GM21360 (cell line): ENCODE measurements at regions not wholly inside any gene's neighbourhood (a gene's known extent, or its start where the extent isn't known, plus 50 kb on each side); places are given as distances from the start of the nearest gene placed in this dataset.

Experiments
- ATAC-seq: cut with Tn5 transposase; IDR thresholded peaks from one replicate; pipeline ENCODE4 v1.9.1; 2021; ENCODE audit warnings: mild to moderate bottlenecking, moderate library complexity; ENCODE audit not compliant: unreplicated experiment

DNA sequence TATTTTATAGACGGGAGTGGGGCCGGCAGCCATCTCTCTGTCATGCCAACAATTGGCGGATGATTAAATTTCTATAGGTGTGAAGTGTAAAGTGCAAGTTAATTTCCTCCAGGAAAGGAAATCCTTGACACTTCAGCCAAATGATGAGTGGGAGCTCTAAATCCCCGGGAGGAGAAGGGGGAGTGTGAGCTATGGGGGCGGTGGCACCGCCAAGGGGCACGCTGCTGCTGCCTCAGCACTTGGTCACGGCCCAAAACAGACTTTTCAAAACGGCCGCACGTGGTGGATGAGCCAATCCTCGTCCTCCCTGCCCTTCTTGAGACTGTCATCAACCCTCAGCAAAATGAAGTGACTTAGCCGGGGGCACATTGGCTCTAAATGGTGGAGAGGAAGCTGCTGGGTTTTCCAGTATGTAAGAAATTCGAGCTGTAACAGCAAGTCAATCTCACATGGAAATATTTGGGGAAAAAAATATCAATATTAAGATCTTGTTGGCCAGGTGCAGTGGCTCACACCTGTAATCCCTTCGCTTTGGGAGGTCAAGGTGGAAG is 200.8 kb downstream of the TFCP2L1 start:
- ATAC-seq, result no peak

DNA sequence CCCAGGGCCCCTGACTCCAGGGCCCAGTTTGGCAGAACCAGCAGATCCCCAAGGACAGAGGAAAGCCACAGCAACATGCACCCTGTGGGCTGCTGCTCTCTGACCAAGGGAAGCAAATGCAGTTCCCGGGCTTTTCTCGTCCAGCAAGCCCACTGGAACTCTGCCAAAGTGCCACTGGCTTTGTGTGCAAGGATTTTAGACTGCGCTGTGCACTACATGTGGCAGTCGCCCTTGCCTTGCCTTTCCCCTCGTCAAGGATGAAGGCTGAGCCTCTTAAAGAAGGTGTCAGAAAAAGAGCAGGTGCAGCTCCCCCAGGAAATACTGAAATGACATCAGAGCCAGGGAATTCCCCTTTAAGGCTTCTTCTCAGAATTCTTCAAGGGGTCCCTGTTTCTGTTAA is 199.2 kb downstream of the TFCP2L1 start:
- ATAC-seq, result no peak

DNA sequence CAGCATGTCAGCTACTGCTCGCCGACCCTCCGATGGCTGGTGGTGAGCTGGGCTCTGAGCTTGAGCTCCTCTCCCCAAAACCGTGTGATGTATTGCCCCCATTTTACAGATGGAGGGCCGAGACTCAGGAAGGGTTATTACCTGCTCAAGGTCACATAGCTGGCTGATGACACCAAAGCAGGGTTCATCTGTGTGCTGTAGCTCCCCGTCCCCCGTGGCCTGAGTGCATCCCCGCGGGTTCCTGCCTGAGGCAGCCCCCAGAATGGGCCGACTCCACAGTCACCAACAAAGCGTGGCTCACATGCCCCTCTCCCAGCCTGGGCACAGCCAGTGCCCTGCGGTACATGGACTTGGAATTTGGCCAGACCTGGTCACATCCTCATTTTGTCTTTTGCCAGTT is 198.6 kb downstream of the TFCP2L1 start:
- ATAC-seq, result no peak

DNA sequence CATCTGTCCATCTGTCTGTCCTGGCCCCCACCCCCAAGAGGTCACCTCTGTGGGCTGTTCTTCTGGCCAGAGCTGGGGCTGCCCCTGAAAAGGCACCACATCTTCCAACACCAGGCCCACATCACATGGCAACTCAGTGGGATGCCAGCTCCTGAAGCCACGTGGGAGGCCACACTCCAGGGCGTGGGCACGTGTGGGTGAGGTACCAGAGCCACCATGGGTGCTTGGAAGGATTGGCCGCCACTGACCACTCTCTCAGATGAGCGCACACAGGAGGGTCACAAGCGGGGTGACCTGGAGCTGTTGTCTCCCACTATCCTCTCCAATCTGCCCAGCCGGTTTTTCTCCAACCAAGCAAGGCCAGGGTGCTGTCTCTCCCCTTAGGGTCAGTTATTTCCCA is 197.9 kb downstream of the TFCP2L1 start:
- ATAC-seq, result no peak

DNA sequence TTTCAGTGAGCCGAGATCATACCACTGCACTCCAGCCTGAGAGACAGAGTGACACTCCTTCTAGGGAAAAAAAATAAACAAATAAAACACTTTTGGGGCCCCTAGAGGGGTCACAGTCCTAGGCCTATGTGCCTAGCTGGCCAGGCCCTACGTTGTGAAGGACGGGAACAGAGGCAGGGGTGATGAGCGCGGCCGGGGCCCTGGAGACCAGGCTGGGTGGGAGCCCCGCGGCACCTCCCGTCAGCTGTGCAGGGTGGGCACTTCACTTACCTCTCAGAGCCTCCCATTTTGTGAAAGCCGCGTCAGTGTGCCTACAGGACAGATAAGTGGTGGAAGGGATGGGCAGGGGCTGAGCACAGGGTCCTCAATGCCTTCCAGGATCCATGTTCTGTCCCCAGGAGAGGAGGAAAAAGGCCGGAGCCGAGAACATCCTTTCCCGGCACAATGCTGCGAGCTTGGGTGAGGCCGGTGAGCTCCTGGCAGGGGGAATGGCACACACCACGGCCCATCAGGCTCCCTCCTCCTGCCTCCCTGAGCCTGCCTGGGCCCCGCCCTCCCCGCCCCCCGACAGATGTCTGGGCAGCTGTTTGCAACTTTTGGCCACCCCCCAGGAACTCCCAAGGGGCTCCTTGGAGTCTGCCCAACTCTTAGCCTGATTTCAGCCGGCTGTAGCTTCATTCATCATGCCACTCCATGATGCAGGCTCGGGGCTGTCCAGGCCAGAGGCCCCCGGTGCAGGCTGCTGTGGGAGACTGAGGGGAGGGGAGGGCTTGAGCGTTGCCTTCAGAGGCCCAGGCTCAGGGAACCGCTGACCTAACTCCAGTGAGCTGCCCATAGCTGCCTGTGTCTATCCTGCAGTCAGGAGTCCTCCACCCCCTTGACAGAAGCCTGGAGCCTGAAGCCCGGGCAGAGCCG is 196.5 kb downstream of the TFCP2L1 start:
- ATAC-seq, result no peak

DNA sequence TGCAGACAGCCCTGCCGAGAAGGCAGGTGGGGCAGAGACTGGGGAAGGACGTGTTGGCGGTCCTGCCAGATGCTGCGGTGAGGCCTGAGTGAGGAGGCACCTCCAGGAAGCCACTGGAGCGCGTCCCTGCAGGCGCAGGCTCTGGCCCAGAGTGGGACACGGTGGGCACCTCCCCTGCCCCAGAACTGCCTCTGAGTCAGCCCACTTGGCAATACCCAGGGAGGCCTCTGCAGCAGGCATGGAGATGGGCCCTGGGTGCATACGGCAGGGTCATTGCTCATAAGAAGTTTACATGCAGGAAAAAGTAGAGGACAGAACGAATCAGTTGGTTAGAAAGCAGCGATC is 195.9 kb downstream of the TFCP2L1 start:
- no peak for ATAC-seq

DNA sequence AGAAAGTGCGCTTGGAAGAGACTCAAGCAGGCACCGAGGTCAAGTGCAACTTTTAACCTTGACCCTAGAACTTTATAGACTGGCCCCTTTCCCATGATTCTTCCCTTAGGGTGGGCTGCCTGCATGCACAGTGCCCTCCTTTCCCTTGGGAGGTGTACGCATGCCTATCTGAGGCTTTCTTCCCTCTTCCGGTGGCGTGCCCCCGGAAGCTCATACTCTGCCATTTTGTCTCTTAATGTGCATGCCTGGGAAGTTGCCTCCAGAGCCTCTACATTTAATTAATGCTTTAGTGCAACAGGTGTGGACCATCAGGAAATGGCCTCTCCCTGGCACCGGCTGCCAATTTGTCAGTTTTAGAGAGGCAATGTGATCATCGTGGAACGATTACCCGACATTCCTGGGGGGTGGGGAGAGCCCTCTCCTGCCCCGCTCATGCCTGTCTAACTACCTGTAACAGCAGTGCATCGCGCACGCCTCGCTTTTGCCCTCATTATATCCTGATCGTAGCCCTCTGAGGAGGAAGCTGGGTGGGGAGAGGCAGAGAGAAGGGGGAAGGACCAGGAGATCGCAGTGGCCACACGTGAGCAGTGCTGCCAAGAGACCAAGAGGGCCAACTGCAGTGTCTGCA is 194.8 kb downstream of the TFCP2L1 start:
- ATAC-seq, result no peak

DNA sequence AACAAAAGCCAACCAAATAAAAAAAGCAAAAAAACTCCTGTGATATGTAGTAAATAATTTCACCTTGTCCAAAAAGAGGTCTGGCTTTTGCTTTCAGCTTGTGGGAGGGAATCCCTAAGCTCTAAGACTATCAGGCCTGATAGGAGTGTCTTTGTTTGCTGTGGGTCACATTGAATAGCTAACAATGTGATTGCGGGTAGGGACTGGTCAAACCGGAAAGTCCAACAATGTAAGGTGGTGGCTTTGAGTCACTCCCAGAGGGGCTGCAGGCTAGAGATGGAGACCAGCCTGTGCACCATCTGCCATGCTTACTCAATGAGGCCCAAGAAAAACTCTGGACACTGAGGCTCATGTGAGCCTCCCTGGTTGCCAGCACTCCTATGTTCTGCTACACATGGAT is 192.9 kb downstream of the TFCP2L1 start:
- no peak for ATAC-seq

DNA sequence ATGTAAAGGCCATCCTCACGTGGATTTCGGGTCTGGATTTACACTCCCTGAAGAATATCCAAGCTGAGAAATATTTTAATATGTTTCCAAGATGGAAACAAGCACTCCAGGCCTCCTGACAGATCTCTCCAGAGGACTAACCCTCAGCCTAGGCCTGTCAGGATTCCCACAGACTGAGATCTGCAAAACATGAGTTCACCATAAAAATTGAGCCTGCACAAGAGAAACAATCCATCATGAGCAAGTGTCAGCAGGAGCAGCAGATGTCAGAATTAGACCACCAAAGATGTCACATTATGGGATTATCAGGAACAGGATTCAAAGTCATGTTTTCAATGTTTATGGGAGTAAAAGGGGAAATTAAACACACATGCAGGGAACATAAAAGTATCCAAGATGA is 191.3 kb downstream of the TFCP2L1 start:
- no peak for ATAC-seq

DNA sequence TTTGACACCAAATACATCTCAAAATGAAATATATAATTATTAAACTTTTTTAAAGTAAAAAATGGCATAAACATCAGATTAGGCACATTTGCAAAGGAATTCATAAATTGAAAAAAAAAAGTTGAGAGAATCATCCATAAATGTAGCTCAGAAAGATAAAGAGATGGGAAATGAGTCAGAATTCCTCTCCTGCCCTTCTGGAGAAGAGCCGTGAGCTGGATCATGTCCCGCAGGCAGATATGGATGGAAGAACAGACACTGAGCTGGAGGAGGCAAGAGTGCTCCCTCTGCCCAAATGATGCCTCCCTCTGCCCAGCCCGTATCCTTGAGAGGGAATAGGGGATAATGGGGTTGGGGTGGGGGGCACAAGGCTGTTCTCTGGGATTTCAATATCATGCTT is 190.9 kb downstream of the TFCP2L1 start:
- no peak for ATAC-seq

DNA sequence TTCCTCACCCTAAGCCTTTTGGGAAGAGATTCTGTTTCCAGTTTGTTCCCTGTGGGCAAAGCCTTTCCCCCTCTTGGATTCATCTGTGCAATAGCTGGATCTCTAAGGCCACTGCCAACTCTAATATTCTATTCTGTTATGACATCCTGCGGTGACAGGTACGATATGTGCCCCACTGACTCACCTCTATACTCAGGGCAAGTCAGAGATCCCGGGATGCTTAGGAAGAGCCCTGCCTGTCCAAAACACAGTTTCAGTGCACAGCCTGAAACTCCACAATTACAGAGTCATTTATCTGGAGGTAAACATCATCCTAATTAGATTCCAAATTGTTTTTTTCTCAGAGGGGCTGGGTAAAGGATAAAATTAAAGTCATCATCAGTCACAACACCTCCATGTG is 190.2 kb downstream of the TFCP2L1 start:
- no peak for ATAC-seq

DNA sequence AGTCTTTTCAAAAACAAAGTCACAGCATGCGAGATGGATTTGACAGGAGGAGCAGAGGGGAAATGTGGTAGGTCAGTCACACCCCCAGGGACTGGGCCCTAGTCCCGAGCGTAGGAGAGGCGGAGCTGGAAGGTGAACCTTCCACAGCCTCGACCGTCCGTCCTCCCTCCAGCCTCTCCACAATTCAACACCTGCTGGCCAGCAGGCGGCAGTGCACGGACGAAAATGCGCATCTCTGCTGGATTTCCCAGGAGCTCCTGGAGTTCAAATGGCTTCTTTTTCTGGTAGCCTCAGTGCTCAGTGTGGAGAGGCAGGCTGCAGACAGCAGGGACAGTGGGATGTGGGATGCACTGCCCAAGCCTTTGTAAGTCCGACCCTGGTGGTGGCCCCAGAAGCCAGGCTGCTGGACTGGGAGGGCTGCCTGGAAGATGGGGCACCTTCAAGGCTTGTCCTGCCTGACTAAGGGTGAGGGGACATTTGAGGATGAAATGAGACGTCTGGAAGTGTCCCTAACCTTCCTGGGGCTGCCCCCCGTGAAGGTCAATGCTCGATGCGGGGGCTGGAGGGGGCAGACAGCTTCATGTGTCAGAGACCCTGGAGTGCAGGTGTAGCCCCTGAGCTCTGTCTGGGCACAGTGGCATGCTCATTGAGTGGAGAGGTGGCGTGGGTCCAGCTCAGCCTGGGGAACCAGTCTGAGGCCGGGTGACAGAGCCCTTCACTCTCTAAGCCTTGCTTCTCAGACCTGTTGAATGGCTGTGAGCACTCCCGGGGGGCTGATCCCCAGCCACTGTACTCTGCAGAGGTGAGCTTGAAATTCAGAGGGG is 189.5 kb downstream of the TFCP2L1 start:
- ATAC-seq, result peak; percentile 63

DNA sequence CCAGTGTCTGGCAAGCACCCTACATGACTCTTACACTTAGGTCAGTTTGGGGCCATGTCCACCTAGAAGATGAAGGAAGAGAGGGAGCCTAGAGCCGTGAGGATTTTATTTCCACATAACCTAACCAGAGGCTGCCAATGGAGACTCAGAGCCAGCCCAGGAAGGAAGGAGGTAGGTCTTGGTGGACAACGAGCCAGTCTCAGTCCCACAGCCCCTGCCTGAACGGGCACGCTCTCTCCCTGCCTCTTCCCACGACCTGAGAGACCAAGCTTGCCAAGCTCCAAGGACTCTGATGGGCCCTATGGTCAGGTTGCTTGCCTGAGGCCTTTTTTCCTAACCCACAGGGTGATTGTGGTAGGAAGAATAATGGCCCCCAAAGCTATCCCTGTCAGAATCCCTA is 188.4 kb downstream of the TFCP2L1 start:
- ATAC-seq, result no peak

DNA sequence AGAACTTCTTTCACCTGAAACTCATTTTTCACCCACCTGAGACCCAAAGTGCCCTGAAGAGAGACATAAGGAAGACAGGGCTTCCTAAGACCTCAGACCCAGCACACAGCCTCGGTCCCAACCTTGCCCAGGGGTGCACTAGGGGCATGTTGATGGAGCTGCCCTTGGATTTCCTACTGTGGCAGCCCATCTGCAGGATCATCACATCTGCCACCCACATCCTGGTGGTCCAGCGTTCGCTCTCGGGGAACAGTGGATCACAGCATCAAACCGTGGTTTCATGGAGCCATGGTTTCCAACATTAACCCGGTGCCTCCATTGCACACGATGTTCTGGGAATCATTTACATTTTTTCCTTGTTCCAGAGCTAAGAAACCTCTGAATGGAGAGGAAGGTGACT is 186.4 kb downstream of the TFCP2L1 start:
- ATAC-seq, result no peak

DNA sequence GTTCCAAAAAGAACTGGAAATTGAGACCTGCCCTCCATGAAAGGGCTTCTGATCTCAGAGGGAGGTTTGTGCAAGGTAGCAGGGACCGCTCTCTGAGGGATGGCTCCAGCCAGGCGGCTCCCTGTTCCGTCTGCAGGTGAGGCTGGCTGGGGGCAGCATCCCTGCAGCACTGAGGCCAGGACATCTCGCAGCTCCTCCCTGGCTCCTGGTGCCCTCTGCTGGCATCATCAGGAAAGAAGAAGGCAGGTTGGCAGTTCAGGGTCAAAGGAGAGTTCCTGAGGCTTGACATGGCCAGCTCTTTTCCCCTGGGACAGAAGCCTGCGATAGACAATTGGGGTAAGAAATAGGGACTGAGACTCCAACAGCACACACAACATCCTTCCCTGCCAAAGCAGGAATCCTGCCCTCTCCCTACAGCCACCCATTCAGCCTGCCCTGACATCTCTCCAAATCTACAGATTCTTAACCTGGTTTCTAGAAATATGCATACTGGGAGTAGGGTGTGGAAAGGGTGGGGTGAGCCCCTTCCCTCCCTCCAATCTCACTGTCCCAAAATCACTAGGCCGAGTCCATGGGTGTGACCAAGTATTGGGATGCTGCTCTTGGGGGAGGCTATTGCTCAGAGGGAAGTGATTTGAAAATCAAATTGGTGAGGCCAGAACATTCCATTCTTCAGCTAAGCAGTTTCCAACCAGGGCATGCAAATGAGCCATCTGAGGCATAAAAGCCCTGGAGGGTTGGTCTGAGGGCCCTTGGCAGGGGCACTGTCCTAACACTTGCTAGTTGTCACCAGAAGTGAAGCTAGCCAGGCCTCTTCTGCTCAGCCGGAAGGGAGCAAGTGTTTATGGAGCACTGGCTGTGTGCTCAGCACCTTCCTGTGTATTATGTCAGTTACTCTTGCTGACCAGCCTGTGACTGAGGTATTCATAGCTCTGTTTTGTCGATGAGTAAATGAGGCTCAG is 185.4 kb downstream of the TFCP2L1 start:
- ATAC-seq, result no peak

DNA sequence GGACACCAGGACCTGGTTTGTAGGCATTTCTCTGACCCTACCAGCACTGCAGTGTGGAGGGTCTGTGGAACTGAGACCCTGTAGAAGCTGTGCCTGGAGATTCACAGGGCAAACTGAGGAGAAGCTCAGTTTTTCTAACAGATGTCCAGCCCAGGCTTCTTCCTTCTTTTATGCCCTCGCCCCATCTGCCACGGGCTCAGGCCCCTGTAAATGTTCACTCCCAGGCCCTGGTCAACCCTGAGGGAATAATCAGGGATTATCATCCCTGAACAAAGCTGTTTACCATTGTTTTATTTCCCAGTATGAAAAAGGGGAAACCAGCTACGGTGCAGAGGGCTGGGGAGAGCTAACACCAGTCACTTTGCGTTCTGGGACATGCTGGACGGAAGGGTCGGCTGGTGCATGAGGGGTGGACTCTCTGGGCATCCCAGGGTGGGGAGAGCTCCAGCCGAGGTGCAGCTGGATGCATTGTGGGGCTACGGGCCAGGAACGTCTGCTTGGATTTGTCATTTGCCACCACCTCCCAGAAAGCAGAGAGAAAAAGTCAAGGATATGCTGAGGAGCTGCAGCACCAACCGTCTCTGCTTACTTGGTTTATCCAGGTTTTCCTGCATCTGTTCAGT is 183.8 kb downstream of the TFCP2L1 start:
- ATAC-seq, result no peak

DNA sequence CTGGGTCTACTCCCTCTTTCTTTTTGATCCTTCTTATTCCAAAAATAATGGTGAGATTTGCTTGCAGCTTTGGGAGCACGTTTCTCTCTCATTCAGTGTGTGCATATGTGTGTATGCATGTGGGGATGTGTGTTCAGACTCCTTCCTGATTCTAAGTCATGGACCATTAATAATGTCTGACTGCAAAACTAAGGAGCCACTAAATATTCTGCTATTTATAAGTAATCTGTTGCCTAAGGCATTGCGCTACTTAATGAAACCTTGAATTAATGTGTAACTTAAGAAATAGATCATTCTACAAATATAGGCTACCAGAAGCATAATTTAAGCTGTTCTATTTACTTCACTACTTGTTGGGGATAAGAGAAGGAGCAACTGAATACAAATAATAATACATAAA is 182.1 kb downstream of the TFCP2L1 start:
- ATAC-seq, result no peak

DNA sequence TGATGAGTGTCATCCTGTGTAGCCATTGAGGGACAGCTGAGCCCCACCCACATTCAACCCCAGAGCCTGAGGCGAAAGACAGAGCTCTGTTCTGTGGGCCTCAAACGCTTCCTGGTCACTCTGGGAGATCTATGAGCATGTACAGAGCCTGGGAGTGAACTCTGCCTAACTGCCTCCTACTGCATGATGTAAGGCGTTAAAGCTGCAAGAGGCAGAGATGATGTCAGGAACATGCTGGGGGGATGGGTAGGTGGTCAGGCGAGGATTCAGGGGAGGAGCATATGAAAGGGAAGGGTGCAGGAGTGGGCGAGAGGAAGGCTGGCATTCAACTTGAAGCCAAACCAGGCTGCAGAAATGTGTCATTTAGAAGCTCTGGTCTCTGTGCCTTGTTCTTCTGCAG is 181.0 kb downstream of the TFCP2L1 start:
- ATAC-seq, result no peak

DNA sequence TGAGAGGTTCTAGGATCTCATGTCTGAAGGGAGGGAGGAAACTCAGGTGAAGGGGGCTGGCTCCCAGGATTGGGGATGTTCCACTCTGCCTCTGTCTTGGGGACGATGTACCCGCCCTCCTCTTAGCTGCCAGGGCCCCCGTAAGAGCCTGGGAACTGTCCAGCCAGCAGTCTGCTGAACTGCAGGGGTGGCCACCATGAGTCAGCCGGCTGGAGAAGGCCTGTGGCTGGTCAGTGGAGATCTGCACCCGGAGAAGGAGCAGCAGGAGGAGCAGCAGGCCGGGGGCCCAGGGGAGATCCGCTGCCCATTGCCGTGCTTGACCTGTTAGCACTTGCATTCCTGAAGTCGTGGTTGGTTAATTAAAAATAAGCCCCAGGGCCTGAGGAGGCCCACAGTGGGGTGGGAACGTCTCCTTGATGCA is 180.3 kb downstream of the TFCP2L1 start:
- no peak for ATAC-seq

DNA sequence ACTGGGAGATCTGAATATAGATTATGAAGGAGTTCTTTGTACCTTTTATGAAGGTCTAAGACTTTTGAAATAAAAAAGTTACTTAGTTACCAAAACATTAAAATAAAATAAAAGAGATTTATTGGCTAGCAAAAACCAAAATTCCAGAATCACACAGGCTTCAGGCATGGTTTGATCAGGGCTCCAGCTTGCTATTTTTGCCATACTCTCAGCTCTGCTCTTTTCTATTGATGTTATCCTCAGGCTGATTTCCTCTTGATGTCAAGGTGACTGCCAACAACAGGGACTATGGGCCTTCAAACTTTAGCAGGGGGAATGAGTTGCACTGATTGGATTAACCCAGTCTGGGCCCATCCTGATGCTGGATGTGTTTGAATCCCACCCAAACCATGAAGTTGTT is 174.1 kb downstream of the TFCP2L1 start:
- no peak for ATAC-seq
